Upper lobe of left lung (tissue), 6 donors: ENCODE measurements at regions not wholly inside any gene's neighbourhood (a gene's known extent, or its start where the extent isn't known, plus 50 kb on each side); places are given as distances from the start of the nearest gene placed in this dataset.
"Not testable (repeated sequence)": the region's sequence is repeated elsewhere in the genome, so short reads cannot be mapped to it uniquely, and the experiment has no call there.

ENCODE experiments used
- ATAC-seq, 2 donors: fragments of 200-7000 bp; cut with Tn5 transposase; one replicate each; pipeline ENCODE4 v1.9.1; 2022; ENCODE audit warnings: mild to moderate bottlenecking in 2 of 2, moderate library complexity in 2 of 2; ENCODE audit not compliant: low FRiP score in 2 of 2
- DNase-seq, 2 donors: peaks; one replicate each; pipeline ENCODE4 v3.0.0-alpha.2; 2019 to 2020
- H3K27ac ChIP-seq, 4 donors: fragments of 200-600 bp; sonication (generic); one replicate each; pipeline ENCODE4 v1.5.1; 2016 to 2019
- H3K27me3 ChIP-seq, 4 donors: fragments of 200-600 bp; sonication (generic); one replicate each; pipeline ENCODE4 v1.5.1; 2017 to 2019
- H3K36me3 ChIP-seq, 4 donors: fragments of 200-600 bp; sonication (generic); one replicate each; pipeline ENCODE4 v1.5.1; 2016 to 2019
- H3K4me1 ChIP-seq, 4 donors: fragments of 200-600 bp; sonication (generic); one replicate each; pipeline ENCODE4 v1.5.1; 2018 to 2019
- H3K4me3 ChIP-seq, 4 donors: fragments of 200-600 bp; sonication (generic); one replicate each; pipeline ENCODE4 v1.5.1; 2017 to 2019; ENCODE audit warnings: mild to moderate bottlenecking in 2 of 4, moderate library complexity in 1 of 4
- H3K9me3 ChIP-seq, 4 donors: fragments of 200-600 bp; sonication (generic); one replicate each; pipeline ENCODE4 v1.5.1; 2018 to 2019
- EP300 ChIP-seq, 4 donors: sonication (generic); formaldehyde crosslinking; IDR thresholded peaks; one replicate each; pipeline ENCODE4 v1.5.1; 2017; ENCODE audit warnings: antibody characterized with exemption in 4 of 4, control low read depth in 2 of 4
- POLR2A ChIP-seq, 4 donors: fragments of 450-650 bp; IDR thresholded peaks; one replicate each; pipeline ENCODE4 v1.5.1; 2016 to 2017; ENCODE audit warnings: antibody characterized with exemption in 4 of 4, mild to moderate bottlenecking in 2 of 4
- POLR2AphosphoS5 ChIP-seq, 2 donors: sonication (generic); formaldehyde crosslinking; IDR thresholded peaks; one replicate each; pipeline ENCODE4 v1.5.1; 2017; ENCODE audit warnings: antibody characterized with exemption in 2 of 2
- WGBS, 2 donors: methylation state at CpG; one replicate each; pipeline ENCODE4 v1.1.5; 2017 to 2018; 5-methylcytosine and 5-hydroxymethylcytosine counted together
- TF ChIP-seq, protein P1 (sequence below), 6 experiments: fragments of 450-650 bp in 4 of 6; fragments of 200-600 bp in 2 of 6; sonication (generic) in 2 of 6; IDR thresholded peaks; one replicate each; pipeline ENCODE4 v1.5.1; 2016 to 2019; ENCODE audit warnings: antibody characterized with exemption in 6 of 6
- donor health status: DM: no; HTN: no; CAD: no; lungs with moderate emphysema.
- donor health status: DM: no; HTN: yes; CAD: no; lungs with severe emphysema.

GRCh38 chr4:67412153-67412712 is 133.1 kb downstream of the CENPC start:
- H3K9me3 ChIP-seq, H3K36me3 ChIP-seq, H3K4me1 ChIP-seq, H3K27me3 ChIP-seq, H3K27ac ChIP-seq, H3K4me3 ChIP-seq, ATAC-seq, DNase-seq: not testable (repeated sequence)
- WGBS, 2 donors, result 80 to 81% methylated on average over 5 to 14 of the region's 15 CpGs

GRCh38 chr4:67403342-67403741 is 142.0 kb downstream of the CENPC start:
- no peaks in the 10 kb centered on the region for H3K36me3 ChIP-seq
- no peaks in the 10 kb centered on the region for H3K4me1 ChIP-seq
- TF ChIP-seq POLR2AphosphoS5 (IDR thresholded peaks at IDR 0.05) (no peak), POLR2A (IDR thresholded peaks at IDR 0.05) (no peak), EP300 (IDR thresholded peaks at IDR 0.05) (no peak)
- TF ChIP-seq, protein P1, sequence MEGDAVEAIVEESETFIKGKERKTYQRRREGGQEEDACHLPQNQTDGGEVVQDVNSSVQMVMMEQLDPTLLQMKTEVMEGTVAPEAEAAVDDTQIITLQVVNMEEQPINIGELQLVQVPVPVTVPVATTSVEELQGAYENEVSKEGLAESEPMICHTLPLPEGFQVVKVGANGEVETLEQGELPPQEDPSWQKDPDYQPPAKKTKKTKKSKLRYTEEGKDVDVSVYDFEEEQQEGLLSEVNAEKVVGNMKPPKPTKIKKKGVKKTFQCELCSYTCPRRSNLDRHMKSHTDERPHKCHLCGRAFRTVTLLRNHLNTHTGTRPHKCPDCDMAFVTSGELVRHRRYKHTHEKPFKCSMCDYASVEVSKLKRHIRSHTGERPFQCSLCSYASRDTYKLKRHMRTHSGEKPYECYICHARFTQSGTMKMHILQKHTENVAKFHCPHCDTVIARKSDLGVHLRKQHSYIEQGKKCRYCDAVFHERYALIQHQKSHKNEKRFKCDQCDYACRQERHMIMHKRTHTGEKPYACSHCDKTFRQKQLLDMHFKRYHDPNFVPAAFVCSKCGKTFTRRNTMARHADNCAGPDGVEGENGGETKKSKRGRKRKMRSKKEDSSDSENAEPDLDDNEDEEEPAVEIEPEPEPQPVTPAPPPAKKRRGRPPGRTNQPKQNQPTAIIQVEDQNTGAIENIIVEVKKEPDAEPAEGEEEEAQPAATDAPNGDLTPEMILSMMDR (IDR thresholded peaks at IDR 0.05), result no peak
- ATAC-seq, result no peak
- H3K27me3 ChIP-seq, result no peaks in the 10 kb centered on the region
- DNase-seq, result no peak
- no peak overlapping the region for H3K27ac ChIP-seq
- no peaks in the 10 kb centered on the region for H3K9me3 ChIP-seq
- no peak overlapping the region for H3K4me3 ChIP-seq

DNA sequence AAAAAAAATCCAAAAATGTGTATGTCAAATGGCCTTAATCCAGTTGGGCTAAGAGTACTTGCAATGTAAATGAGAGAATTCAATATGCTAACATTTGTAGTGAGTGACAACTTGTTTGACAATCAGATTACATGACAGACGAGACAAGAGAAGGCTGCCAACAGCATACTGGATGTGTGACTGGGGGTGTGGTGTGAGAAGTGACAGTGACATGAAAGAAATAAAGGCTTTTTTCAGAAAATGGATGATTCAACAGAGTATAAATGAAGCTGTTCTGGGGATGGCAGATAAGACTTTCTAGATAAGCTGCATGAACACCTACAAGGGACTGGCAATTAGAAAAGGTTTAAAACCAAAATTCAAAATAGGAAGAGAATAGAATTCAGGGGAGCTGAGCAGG is 143.4 kb downstream of the CENPC start:
- Histone ChIP-seq H3K4me1 (no peaks in the 10 kb centered on the region), H3K27ac (no peak overlapping the region), H3K36me3 (no peaks in the 10 kb centered on the region), H3K4me3 (no peak overlapping the region), H3K9me3 (no peaks in the 10 kb centered on the region), H3K27me3 (no peaks in the 10 kb centered on the region)
- DNase-seq, result no peak
- no peak for ATAC-seq
- TF ChIP-seq, protein P1 (IDR thresholded peaks at IDR 0.05), result no peak
- TF ChIP-seq POLR2AphosphoS5 (IDR thresholded peaks at IDR 0.05) (no peak), POLR2A (IDR thresholded peaks at IDR 0.05) (no peak), EP300 (IDR thresholded peaks at IDR 0.05) (no peak)
- 37 to 51% methylated on average over 1 of the region's 1 CpG for WGBS, 2 donors

DNA sequence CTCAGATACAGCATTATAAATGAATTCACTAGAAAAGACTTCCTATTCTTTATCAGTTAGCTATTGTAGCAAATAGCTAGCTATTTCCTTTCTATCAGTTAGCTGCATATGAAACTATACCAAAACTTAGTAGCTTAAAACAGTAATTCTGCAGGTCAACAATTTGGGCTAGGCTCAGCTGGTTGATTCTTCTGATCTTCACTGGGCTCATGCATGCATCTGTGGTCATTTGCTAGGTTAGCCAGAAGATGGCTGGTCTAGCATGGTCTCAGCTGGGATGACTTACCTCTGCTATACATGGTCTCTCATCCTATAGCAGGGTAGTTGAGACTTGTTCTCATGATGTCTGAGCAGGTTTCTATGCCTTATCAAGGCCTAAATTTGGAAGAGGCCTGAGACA is 147.4 kb downstream of the CENPC start:
- H3K27me3 ChIP-seq, result no peaks in the 10 kb centered on the region
- DNase-seq (no peak), ATAC-seq (no peak)
- TF ChIP-seq EP300 (IDR thresholded peaks at IDR 0.05), result no peak
- TF ChIP-seq POLR2A (IDR thresholded peaks at IDR 0.05), result no peak
- no peak for TF ChIP-seq POLR2AphosphoS5 (IDR thresholded peaks at IDR 0.05)
- TF ChIP-seq, protein P1 (IDR thresholded peaks at IDR 0.05), result no peak
- no peaks in the 10 kb centered on the region for H3K9me3 ChIP-seq
- H3K36me3 ChIP-seq, result no peaks in the 10 kb centered on the region
- no peak overlapping the region for H3K27ac ChIP-seq
- no peaks in the 10 kb centered on the region for H3K4me1 ChIP-seq
- no peak overlapping the region for H3K4me3 ChIP-seq

DNA sequence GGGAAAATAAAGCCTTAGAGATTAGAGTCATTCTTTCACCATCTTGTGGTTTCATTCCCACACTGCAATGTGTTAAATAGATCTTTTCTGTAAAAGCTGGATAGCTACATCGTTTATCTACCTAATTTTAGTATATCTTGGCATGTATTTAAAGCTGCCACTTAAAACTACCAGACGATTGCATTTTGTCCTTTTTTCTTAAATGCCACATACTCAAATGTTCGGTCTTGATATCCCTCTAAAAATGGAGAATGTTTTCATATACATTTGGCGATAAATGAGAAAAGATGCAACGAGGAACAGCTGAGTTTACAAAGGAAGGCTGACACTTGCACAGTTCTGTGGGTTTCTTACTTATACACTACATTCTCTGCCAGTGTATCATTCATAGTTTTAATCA is 148.3 kb downstream of the CENPC start:
- DNase-seq (no peak), ATAC-seq (no peak)
- Histone ChIP-seq H3K27me3 (no peaks in the 10 kb centered on the region), H3K9me3 (no peaks in the 10 kb centered on the region), H3K4me3 (no peak overlapping the region), H3K36me3 (no peaks in the 10 kb centered on the region), H3K27ac (no peak overlapping the region), H3K4me1 (no peaks in the 10 kb centered on the region)
- TF ChIP-seq POLR2AphosphoS5 (IDR thresholded peaks at IDR 0.05) (no peak), EP300 (IDR thresholded peaks at IDR 0.05) (no peak), POLR2A (IDR thresholded peaks at IDR 0.05) (no peak)
- TF ChIP-seq, protein P1 (IDR thresholded peaks at IDR 0.05), result no peak
- 68 to 76% methylated on average over 5 of the region's 5 CpGs for WGBS, 2 donors
